ENCODE measurements at regions not wholly inside any gene's neighbourhood (a gene's known extent, or its start where the extent isn't known, plus 50 kb on each side); places are given as distances from the start of the nearest gene placed in this dataset.

- peak; percentile 16 for DNase-seq
Measured at GRCh38 chr1:59150577-59151386, 146.1 kb upstream of the FGGY start.

GRCh38 chr1:59151387-59151761, 145.5 kb upstream of the FGGY start:
- DNase-seq, result no peak
- no peak for ATAC-seq

More at GRCh38 chr1:59150577-59151386, 146.1 kb upstream of the FGGY start:
- ATAC-seq, result peak; percentile 57

- DNase-seq (no peak), ATAC-seq (no peak)
Measured at GRCh38 chr1:59151860-59152259, 145.0 kb upstream of the FGGY start.

GRCh38 chr1:59152511-59152910, 144.4 kb upstream of the FGGY start:
- ATAC-seq, result no peak
- DNase-seq, result no peak

GRCh38 chr1:59154401-59154800, 142.5 kb upstream of the FGGY start:
- DNase-seq (no peak), ATAC-seq (no peak)

GRCh38 chr1:59155351-59155750, 141.5 kb upstream of the FGGY start:
- DNase-seq, result no peak
- no peak for ATAC-seq

GRCh38 chr1:59156051-59156450, 140.8 kb upstream of the FGGY start:
- ATAC-seq, result no peak
- DNase-seq, result no peak

- ATAC-seq (no peak), DNase-seq (no peak)
Measured at GRCh38 chr1:59156526-59157199, 140.2 kb upstream of the FGGY start.

- no peak for ATAC-seq
Measured at GRCh38 chr1:59158321-59158720, 138.6 kb upstream of the FGGY start.

GRCh38 chr1:59159557-59160203, 137.2 kb upstream of the FGGY start:
- DNase-seq, result no peak
- no peak for ATAC-seq

More at GRCh38 chr1:59158321-59158720, 138.6 kb upstream of the FGGY start:
- DNase-seq, result no peak

- DNase-seq (no peak), ATAC-seq (no peak)
Measured at GRCh38 chr1:59161136-59161535, 135.8 kb upstream of the FGGY start.

GRCh38 chr1:59162665-59163064, 134.2 kb upstream of the FGGY start:
- no peak for ATAC-seq
- no peak for DNase-seq

- ATAC-seq (no peak), DNase-seq (no peak)
Measured at GRCh38 chr1:59163268-59164092, 133.4 kb upstream of the FGGY start.

- no peak for ATAC-seq
- DNase-seq, result no peak
Measured at GRCh38 chr1:59164371-59164770, 132.5 kb upstream of the FGGY start.

GRCh38 chr1:59165353-59165752, 131.5 kb upstream of the FGGY start:
- DNase-seq, result no peak
- ATAC-seq, result no peak

GRCh38 chr1:59169703-59170102, 127.2 kb upstream of the FGGY start:
- ATAC-seq (no peak), DNase-seq (no peak)

- no peak for DNase-seq
- no peak for ATAC-seq
Measured at GRCh38 chr1:59170659-59171058, 126.2 kb upstream of the FGGY start.

- DNase-seq, result no peak
- no peak for ATAC-seq
Measured at GRCh38 chr1:59171788-59172187, 125.1 kb upstream of the FGGY start.

GRCh38 chr1:59172693-59173092, 124.2 kb upstream of the FGGY start:
- no peak for DNase-seq
- ATAC-seq, result no peak

- ATAC-seq, result no peak
- DNase-seq, result no peak
Measured at GRCh38 chr1:59173721-59174120, 123.2 kb upstream of the FGGY start.

- ATAC-seq, result no peak
- no peak for DNase-seq
Measured at GRCh38 chr1:59176471-59176870, 120.4 kb upstream of the FGGY start.

GRCh38 chr1:59177756-59178155, 119.1 kb upstream of the FGGY start:
- ATAC-seq, result no peak
- no peak for DNase-seq

Data from stimulated activated naive CD8-positive, alpha-beta T cell treated with anti-CD3 and anti-CD28 coated beads, Interleukin-15, Interleukin-2, amounts not matched to agents 100 U/mL and 50 U/mL, for 24 hours (primary cell).